DND-41 (cell line): ENCODE measurements at regions not wholly inside any gene's neighbourhood (a gene's known extent, or its start where the extent isn't known, plus 50 kb on each side); places are given as distances from the start of the nearest gene placed in this dataset.

ENCODE experiments used
- ATAC-seq: fragments of 200-7000 bp; cut with Tn5 transposase; 3 replicates; pipeline ENCODE4 v1.9.1; 2021; ENCODE audit warnings: low read depth; ENCODE audit not compliant: insufficient read depth
- DNase-seq: peaks from one replicate; pipeline ENCODE4 v3.0.0-alpha.2; 2020
- H2AFZ ChIP-seq: 2 replicates; pipeline ENCODE4 v1.6.0; 2012; ENCODE audit warnings: low read depth, low read length
- H3K27ac ChIP-seq: 2 replicates; pipeline ENCODE4 v1.5.1; 2012; ENCODE audit warnings: low read length, inconsistent platforms
- H3K27me3 ChIP-seq: fragments of 200-600 bp; sonication (generic); 2 replicates; pipeline ENCODE4 v1.6.0; 2012; ENCODE audit warnings: low read length, mild to moderate bottlenecking, inconsistent platforms; ENCODE audit not compliant: insufficient read depth, poor library complexity
- H3K36me3 ChIP-seq: 2 replicates; pipeline ENCODE4 v1.5.1; 2012; ENCODE audit warnings: low read length, inconsistent platforms; ENCODE audit not compliant: insufficient read depth
- H3K4me1 ChIP-seq: 2 replicates; pipeline ENCODE4 v1.5.1; 2012; ENCODE audit warnings: mild to moderate bottlenecking, low read length; ENCODE audit not compliant: insufficient read depth
- H3K4me2 ChIP-seq: 2 replicates; pipeline ENCODE4 v1.6.0; 2012; ENCODE audit warnings: mild to moderate bottlenecking, moderate library complexity, low read length, inconsistent platforms; ENCODE audit not compliant: insufficient read depth
- H3K4me3 ChIP-seq, 2 experiments: fragments of 200-600 bp in 1 of 2; shearing (Covaris generic) in 1 of 2; 2 replicates each; pipeline ENCODE4 v1.5.1; 2012 to 2016; ENCODE audit warnings: inconsistent platforms in 2 of 2, low read length in 2 of 2, mild to moderate bottlenecking in 2 of 2, low read depth in 1 of 2, moderate library complexity in 1 of 2
- H3K79me2 ChIP-seq: 2 replicates; pipeline ENCODE4 v1.6.0; 2012; ENCODE audit warnings: low read length, inconsistent platforms; ENCODE audit not compliant: insufficient read depth
- H3K9ac ChIP-seq: 2 replicates; pipeline ENCODE4 v1.6.0; 2012; ENCODE audit warnings: low read depth, mild to moderate bottlenecking, inconsistent platforms, low read length, moderate library complexity
- H3K9me3 ChIP-seq: 2 replicates; pipeline ENCODE4 v1.5.1; 2012; ENCODE audit warnings: low read length, moderate library complexity, mild to moderate bottlenecking, inconsistent platforms; ENCODE audit not compliant: insufficient read depth, severe bottlenecking
- H4K20me1 ChIP-seq: 2 replicates; pipeline ENCODE4 v1.6.0; 2012; ENCODE audit warnings: low read length; ENCODE audit not compliant: insufficient read depth
- CTCF ChIP-seq: IDR thresholded peaks from 2 replicates; pipeline ENCODE4 v1.5.1; 2012; ENCODE audit warnings: borderline replicate concordance, low read length, moderate library complexity, mild to moderate bottlenecking; ENCODE audit not compliant: poor library complexity, severe bottlenecking; ENCODE audit errors: extremely low read depth
- EZH2 ChIP-seq: IDR thresholded peaks from 3 replicates; pipeline ENCODE4 v1.6.1; 2012; ENCODE audit warnings: borderline replicate concordance, low read depth, mild to moderate bottlenecking, moderate library complexity, low read length, inconsistent platforms; ENCODE audit not compliant: severe bottlenecking

- Histone ChIP-seq H3K4me1 (no peaks in the 10 kb centered on the region), H3K36me3 (no peaks in the 10 kb centered on the region), H3K27ac (no peak overlapping the region), H2AFZ (no peak overlapping the region), H3K9me3 (no peaks in the 10 kb centered on the region), H3K4me3 (no peak overlapping the region), H3K79me2 (no peaks in the 10 kb centered on the region), H3K4me2 (no peak overlapping the region), H4K20me1 (no peaks in the 10 kb centered on the region), H3K9ac (no peak overlapping the region), H3K27me3 (peaks cover 7% of the 10 kb centered on the region)
- no peak for TF ChIP-seq EZH2
- TF ChIP-seq CTCF, result no peak
- ATAC-seq (no peak), DNase-seq (no peak)
Measured at GRCh38 chr3:150090877-150091276, 120.2 kb upstream of the PFN2 start.

- no peak overlapping the region for H3K27ac ChIP-seq
- no peaks in the 10 kb centered on the region for H3K36me3 ChIP-seq
- DNase-seq, result no peak
- no peaks in the 10 kb centered on the region for H3K9me3 ChIP-seq
- no peak overlapping the region for H2AFZ ChIP-seq
- H3K79me2 ChIP-seq, result no peaks in the 10 kb centered on the region
- H4K20me1 ChIP-seq, result no peaks in the 10 kb centered on the region
- no peak overlapping the region for H3K4me2 ChIP-seq
- no peaks in the 10 kb centered on the region for H3K4me1 ChIP-seq
- ATAC-seq, result no peak
- TF ChIP-seq EZH2, result no peak
- no peak for TF ChIP-seq CTCF
- peaks cover 7% of the 10 kb centered on the region for H3K27me3 ChIP-seq
- no peak overlapping the region for H3K4me3 ChIP-seq
- no peak overlapping the region for H3K9ac ChIP-seq
Measured at GRCh38 chr3:150090006-150090405, 119.3 kb upstream of the PFN2 start.

- no peak for ATAC-seq
- no peak overlapping the region for H2AFZ ChIP-seq
- H3K79me2 ChIP-seq, result no peaks in the 10 kb centered on the region
Measured at GRCh38 chr3:150084128-150084527, 113.4 kb upstream of the PFN2 start.

More at GRCh38 chr3:150084128-150084527, 113.4 kb upstream of the PFN2 start:
- no peak overlapping the region for H3K9ac ChIP-seq
- H3K36me3 ChIP-seq, result no peaks in the 10 kb centered on the region
- no peaks in the 10 kb centered on the region for H3K9me3 ChIP-seq
- H3K4me3 ChIP-seq, result no peak overlapping the region
- no peak for TF ChIP-seq EZH2
- no peak for TF ChIP-seq CTCF
- no peaks in the 10 kb centered on the region for H3K4me1 ChIP-seq
- no peak for DNase-seq
- no peaks in the 10 kb centered on the region for H4K20me1 ChIP-seq
- no peaks in the 10 kb centered on the region for H3K27me3 ChIP-seq
- no peak overlapping the region for H3K4me2 ChIP-seq
- no peak overlapping the region for H3K27ac ChIP-seq
